Astrocyte of the cerebellum (primary cell): ENCODE measurements at regions not wholly inside any gene's neighbourhood (a gene's known extent, or its start where the extent isn't known, plus 50 kb on each side); places are given as distances from the start of the nearest gene placed in this dataset.

ENCODE experiments used
- DNase-seq: peaks from one replicate; pipeline ENCODE4 v3.0.0-alpha.2; 2011; ENCODE audit warnings: low read depth
- H3K4me3 ChIP-seq: 2 replicates; pipeline ENCODE4 v1.5.1; 2011; ENCODE audit warnings: mild to moderate bottlenecking, low read depth, low read length, moderate library complexity
- in situ Hi-C: cut with HindIII; loops from 2 replicates; pipeline ENCODE4 v1.10.0; 2017; ENCODE audit warnings: low sequenced_read_pairs
- TF ChIP-seq, protein P1 (sequence below): IDR thresholded peaks from 2 replicates; pipeline ENCODE4 v1.5.1; 2012; ENCODE audit warnings: low read length, low read depth, moderate library complexity, mild to moderate bottlenecking; ENCODE audit errors: missing control alignments

DNA sequence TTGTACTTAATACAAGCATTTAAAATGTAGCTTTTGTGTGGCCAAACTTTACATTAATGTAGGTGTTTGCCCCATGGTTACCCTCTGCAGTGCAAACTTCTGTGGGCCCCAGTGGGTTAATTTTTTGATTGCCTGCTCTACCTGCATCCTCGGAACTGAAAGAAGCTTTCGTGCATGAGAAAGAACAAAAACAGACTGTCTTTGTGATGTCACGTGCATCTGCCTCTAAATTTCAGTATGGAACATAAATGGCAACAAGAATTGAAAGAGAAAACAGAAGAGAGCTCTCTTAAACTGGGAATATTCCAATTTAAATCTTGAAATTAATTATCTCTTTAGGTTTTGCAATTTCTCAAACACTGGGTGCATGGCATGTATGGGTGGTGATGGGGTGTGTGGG, 182.4 kb upstream of the LCORL start:
- H3K4me3 ChIP-seq: no peak overlapping the region
- DNase-seq: no peak
- in situ Hi-C loops: loop anchor here (5.0 kb wide), 1 partner anchor 52 kb away; no protein-coding TSS in a partner anchor
- TF ChIP-seq, protein P1, sequence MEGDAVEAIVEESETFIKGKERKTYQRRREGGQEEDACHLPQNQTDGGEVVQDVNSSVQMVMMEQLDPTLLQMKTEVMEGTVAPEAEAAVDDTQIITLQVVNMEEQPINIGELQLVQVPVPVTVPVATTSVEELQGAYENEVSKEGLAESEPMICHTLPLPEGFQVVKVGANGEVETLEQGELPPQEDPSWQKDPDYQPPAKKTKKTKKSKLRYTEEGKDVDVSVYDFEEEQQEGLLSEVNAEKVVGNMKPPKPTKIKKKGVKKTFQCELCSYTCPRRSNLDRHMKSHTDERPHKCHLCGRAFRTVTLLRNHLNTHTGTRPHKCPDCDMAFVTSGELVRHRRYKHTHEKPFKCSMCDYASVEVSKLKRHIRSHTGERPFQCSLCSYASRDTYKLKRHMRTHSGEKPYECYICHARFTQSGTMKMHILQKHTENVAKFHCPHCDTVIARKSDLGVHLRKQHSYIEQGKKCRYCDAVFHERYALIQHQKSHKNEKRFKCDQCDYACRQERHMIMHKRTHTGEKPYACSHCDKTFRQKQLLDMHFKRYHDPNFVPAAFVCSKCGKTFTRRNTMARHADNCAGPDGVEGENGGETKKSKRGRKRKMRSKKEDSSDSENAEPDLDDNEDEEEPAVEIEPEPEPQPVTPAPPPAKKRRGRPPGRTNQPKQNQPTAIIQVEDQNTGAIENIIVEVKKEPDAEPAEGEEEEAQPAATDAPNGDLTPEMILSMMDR: no peak

DNA sequence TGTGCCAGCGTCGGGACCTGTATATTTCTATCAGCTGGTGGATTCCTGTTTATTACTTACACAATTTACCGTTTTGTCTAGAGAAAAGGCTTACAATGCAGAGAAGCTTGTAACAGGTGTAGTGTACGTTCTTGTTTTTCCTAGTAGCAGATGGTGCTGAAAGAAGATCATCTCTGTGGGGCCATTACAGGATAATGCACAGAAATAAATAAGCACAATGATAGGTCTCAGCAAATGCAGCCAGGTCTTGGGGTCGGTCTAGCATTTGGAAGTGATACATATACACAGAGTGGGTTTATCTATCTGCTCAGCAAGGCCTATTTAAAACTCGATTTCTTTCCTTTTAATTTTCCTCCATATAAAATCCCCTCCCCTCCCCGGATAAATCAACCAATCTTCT, 180.9 kb upstream of the LCORL start:
- no peak overlapping the region for H3K4me3 ChIP-seq
- DNase-seq: no peak

DNA sequence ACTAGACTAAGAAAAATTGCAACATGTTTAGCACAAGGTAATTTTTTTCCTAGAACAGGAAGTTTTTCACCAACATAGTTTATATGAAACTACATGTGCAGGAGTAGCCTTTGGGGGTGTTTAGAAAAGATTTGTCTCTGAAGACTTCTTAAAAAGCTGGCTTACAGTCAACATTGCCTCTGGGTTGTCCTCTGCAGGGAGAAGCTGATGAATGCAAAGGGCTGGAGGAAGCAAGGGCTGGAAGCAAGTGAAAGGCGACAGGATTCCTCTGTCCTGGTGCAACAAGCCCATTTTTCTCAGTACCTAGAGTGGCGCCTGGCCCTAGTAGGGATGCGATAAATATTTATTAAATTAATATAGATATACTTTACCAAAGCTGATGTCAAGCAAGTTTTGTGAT, 180.3 kb upstream of the LCORL start:
- in situ Hi-C loops: loop anchor here (5.0 kb wide), 1 partner anchor 50 kb away; no protein-coding TSS in a partner anchor
- no peak for DNase-seq
- TF ChIP-seq, protein P1: no peak
- no peak overlapping the region for H3K4me3 ChIP-seq

More for the DNA sequence above, 180.9 kb upstream of the LCORL start:
- in situ Hi-C loops: loop anchor here (5.0 kb wide), 1 partner anchor 50 kb away; no protein-coding TSS in a partner anchor
- TF ChIP-seq, protein P1: no peak

DNA sequence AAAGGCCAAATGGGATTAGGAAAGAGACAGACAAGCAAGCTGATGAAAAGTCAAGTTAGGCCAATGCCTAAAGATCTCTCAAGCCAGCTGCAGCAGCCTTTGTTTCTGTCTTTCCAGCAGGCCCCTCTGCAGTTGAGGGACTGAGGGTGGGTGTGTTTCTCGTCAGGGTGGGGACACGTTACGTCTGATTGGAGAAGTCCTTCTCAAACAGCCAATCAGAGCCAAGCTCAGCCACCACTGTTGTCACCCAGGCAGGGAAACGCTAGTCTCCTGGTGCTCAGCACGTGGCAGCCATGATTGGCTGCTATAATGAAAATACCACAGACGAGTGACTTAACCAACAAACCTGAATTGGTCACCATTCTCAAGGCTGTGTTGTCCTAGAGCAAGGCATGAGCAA, 177.1 kb upstream of the LCORL start:
- DNase-seq: no peak
- in situ Hi-C loops: no loop called here
- no peak overlapping the region for H3K4me3 ChIP-seq
- TF ChIP-seq, protein P1: no peak

DNA sequence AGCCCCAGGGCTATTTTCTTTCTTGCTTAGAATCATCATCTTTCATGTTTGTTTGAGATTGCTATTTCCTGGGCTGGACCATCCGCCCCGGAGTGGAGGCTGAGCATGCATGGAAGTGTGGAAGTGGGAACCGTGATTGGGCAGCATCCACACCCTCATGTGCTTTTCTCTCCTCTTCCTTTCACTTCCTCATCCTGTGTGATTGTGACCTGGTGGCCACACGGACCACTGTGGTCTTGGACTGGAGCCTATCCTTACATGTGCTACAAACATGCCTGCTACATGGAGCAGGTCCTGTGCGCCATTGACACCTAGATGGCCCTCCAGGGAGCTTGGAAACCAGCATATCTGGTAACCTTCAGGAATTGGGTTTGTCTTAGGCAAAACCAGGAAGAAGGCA, 175.9 kb upstream of the LCORL start:
- TF ChIP-seq, protein P1: no peak
- DNase-seq: no peak
- H3K4me3 ChIP-seq: no peak overlapping the region
- in situ Hi-C loops: no loop called here

DNA sequence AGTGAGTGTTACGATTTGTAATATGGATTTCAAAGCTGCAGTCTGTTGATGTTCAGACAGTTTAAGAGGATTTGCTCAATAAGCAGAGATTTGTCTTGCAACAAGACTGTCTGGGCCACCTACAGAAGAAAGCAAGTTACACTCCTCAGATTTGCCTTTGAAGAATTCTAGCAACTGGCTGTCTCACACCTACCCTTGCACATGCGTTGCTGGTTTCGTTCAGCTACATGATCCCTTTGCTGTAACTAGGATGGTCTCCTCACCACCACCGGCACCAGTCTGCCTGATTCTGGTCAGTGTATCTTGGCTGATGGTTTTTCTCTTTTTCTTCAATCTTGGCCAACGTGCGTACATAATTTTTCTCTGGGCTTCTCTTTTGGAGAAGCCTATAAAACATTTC, 172.7 kb upstream of the LCORL start:
- in situ Hi-C loops: no loop called here
- DNase-seq: no peak
- no peak overlapping the region for H3K4me3 ChIP-seq
- TF ChIP-seq, protein P1: no peak

DNA sequence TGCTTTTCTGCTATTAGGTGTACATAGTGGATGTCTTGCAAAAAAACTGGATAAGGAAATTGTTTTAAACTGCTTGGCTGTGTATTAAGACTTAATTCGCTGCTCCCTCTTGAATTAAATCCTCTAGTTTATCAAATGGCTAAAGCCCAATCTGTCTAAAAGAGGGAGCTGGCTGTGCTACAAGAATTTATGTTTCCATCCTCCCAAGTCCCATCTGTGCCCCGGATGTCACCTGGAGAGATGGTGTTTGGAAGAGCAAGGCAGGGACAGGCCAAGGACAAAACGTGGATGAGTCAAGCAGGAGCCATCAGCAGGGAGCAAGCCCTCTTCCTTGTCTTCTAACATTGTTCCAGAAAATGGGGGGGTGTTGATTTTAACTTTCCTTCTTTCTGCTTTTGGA, 171.3 kb upstream of the LCORL start:
- TF ChIP-seq, protein P1: no peak
- H3K4me3 ChIP-seq: no peak overlapping the region
- in situ Hi-C loops: no loop called here
- DNase-seq: no peak
